Keratinocyte (primary cell): ENCODE measurements at regions not wholly inside any gene's neighbourhood (a gene's known extent, or its start where the extent isn't known, plus 50 kb on each side); places are given as distances from the start of the nearest gene placed in this dataset.

Source experiments
- DNase-seq: peaks from one replicate; pipeline ENCODE4 v3.0.0-alpha.2; 2011; ENCODE audit warnings: low read depth, missing footprints, low spot score
- FAIRE-seq: peaks from 2 replicates; lab custom pipeline; 2011; peaks lifted over from hg19 to GRCh38; lab: Jason Lieb, UNC
- H2AFZ ChIP-seq: 2 replicates; pipeline ENCODE4 v1.6.0; 2012; ENCODE audit warnings: low read length, control low read depth, inconsistent platforms; ENCODE audit not compliant: control insufficient read depth
- H3K27ac ChIP-seq: 2 replicates; pipeline ENCODE4 v1.5.1; 2011; ENCODE audit warnings: low read length; ENCODE audit not compliant: control insufficient read depth, insufficient read depth
- H3K27me3 ChIP-seq: 3 replicates; pipeline ENCODE4 v1.6.0; 2011; ENCODE audit warnings: low read length; ENCODE audit not compliant: control insufficient read depth, insufficient read depth; ENCODE audit errors: extremely low read depth
- H3K36me3 ChIP-seq, 2 experiments: 2 replicates in 1 of 2; 3 replicates in 1 of 2; pipeline ENCODE4 v1.5.1; 2011; ENCODE audit warnings: low read length in 2 of 2, mild to moderate bottlenecking in 1 of 2; ENCODE audit not compliant: control insufficient read depth in 2 of 2, insufficient read depth in 2 of 2; ENCODE audit errors: extremely low read depth in 1 of 2
- H3K4me1 ChIP-seq: 3 replicates; pipeline ENCODE4 v1.5.1; 2011; ENCODE audit warnings: low read length; ENCODE audit not compliant: control insufficient read depth, insufficient read depth; ENCODE audit errors: extremely low read depth
- H3K4me2 ChIP-seq: 3 replicates; pipeline ENCODE4 v1.6.0; 2011; ENCODE audit warnings: low read depth, low read length; ENCODE audit not compliant: control insufficient read depth, insufficient read depth; ENCODE audit errors: extremely low read depth
- H3K4me3 ChIP-seq, 3 experiments: fragments of 200-600 bp in 1 of 3; sonication (generic) in 1 of 3; 2 replicates in 2 of 3; 3 replicates in 1 of 3; pipeline ENCODE4 v1.5.1; 2011 to 2016; ENCODE audit warnings: low read length in 3 of 3, mild to moderate bottlenecking in 3 of 3, control low read depth in 2 of 3, inconsistent platforms in 1 of 3, low read depth in 1 of 3, mixed read lengths in 1 of 3, mixed run types in 1 of 3, moderate library complexity in 1 of 3; ENCODE audit not compliant: control insufficient read depth in 2 of 3, insufficient read depth in 2 of 3; ENCODE audit errors: extremely low read depth in 1 of 3
- H3K79me2 ChIP-seq: 2 replicates; pipeline ENCODE4 v1.6.0; 2012; ENCODE audit warnings: low read length; ENCODE audit not compliant: control insufficient read depth, insufficient read depth
- H3K9ac ChIP-seq: 3 replicates; pipeline ENCODE4 v1.6.0; 2011; ENCODE audit warnings: low read length; ENCODE audit not compliant: control insufficient read depth, insufficient read depth; ENCODE audit errors: extremely low read depth
- H3K9me1 ChIP-seq: 3 replicates; pipeline ENCODE4 v1.6.0; 2011; ENCODE audit warnings: low read length; ENCODE audit not compliant: control insufficient read depth, insufficient read depth; ENCODE audit errors: extremely low read depth
- H3K9me3 ChIP-seq: 2 replicates; pipeline ENCODE4 v1.5.1; 2012; ENCODE audit warnings: low read depth, low read length; ENCODE audit not compliant: control insufficient read depth
- H4K20me1 ChIP-seq: 3 replicates; pipeline ENCODE4 v1.6.0; 2011; ENCODE audit warnings: low read length; ENCODE audit not compliant: control insufficient read depth, insufficient read depth; ENCODE audit errors: extremely low read depth
- EZH2 ChIP-seq: IDR thresholded peaks from one replicate; pipeline ENCODE4 v1.6.1; 2012; ENCODE audit warnings: inconsistent platforms, mild to moderate bottlenecking, low read length, moderate library complexity
- dilution Hi-C: fragments of 300-500 bp; cut with MboI; formaldehyde crosslinking; loops from one replicate; pipeline ENCODE4 v1.7.0; 2020; ENCODE audit warnings: low sequenced_read_pairs; ENCODE audit not compliant: extremely low pct_ligation_motif_present
- TF ChIP-seq, protein P1 (sequence below), 3 experiments: IDR thresholded peaks in 1 of 3; conservative IDR thresholded peaks in 1 of 3; optimal IDR thresholded peaks in 1 of 3; 2 replicates in 2 of 3; 3 replicates in 1 of 3; pipeline versions ENCODE3 to v1.5.1; 2011; ENCODE audit warnings: low read length in 3 of 3, mild to moderate bottlenecking in 3 of 3, moderate library complexity in 2 of 3, control low read depth in 1 of 3, inconsistent platforms in 1 of 3; ENCODE audit not compliant: insufficient read depth in 2 of 3; ENCODE audit errors: extremely low read depth in 1 of 3

DNA sequence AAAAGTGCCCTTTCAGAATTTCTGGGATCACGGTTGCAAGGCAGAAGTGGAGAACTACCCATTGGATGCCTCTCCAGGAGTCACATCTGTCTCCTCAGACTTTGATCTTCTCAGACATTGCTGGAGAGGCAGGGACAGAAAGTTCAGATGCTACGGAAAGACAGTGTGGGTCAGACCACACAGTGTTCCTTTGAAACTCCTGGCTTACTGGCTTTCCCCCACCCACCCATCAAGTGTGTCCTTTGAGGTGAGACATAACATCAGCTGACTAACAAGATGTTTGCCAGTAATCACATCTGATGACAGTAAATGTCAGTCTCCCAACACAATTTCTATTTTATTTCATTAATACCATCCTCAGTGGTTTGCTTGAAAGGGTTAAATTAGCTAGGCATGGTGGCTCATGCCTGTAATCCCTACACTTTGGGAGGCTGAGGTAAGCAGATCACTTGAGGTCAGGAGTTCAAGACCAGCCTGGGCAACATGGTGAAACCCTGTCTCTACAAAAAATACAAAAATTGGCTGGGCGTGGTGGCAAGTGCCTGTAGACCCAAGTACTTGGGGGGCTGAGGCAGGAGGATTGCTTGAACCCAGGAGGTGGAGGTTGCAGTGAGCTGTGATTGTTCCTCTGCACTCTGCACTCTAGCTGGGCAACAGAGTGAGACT, 67.2 kb upstream of the SNX9 start:
- no peak overlapping the region for H2AFZ ChIP-seq
- H3K27me3 ChIP-seq = no peaks in the 10 kb centered on the region
- dilution Hi-C loops = no loop called here
- no peaks in the 10 kb centered on the region for H3K9me1 ChIP-seq
- H3K9ac ChIP-seq = no peak overlapping the region
- H3K4me3 ChIP-seq = no peak overlapping the region
- no peak overlapping the region for H3K27ac ChIP-seq
- no peaks in the 10 kb centered on the region for H3K9me3 ChIP-seq
- DNase-seq (no peak), FAIRE-seq (no peak)
- no peaks in the 10 kb centered on the region for H3K36me3 ChIP-seq
- no peak overlapping the region for H3K4me2 ChIP-seq
- H4K20me1 ChIP-seq = no peaks in the 10 kb centered on the region
- peaks cover 14% of the 10 kb centered on the region for H3K4me1 ChIP-seq
- TF ChIP-seq, protein P1, sequence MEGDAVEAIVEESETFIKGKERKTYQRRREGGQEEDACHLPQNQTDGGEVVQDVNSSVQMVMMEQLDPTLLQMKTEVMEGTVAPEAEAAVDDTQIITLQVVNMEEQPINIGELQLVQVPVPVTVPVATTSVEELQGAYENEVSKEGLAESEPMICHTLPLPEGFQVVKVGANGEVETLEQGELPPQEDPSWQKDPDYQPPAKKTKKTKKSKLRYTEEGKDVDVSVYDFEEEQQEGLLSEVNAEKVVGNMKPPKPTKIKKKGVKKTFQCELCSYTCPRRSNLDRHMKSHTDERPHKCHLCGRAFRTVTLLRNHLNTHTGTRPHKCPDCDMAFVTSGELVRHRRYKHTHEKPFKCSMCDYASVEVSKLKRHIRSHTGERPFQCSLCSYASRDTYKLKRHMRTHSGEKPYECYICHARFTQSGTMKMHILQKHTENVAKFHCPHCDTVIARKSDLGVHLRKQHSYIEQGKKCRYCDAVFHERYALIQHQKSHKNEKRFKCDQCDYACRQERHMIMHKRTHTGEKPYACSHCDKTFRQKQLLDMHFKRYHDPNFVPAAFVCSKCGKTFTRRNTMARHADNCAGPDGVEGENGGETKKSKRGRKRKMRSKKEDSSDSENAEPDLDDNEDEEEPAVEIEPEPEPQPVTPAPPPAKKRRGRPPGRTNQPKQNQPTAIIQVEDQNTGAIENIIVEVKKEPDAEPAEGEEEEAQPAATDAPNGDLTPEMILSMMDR (optimal IDR thresholded peaks at IDR 0.05 in 1 of 3, IDR thresholded peaks at IDR 0.05 in 1 of 3, conservative IDR thresholded peaks at IDR 0.05 in 1 of 3; ENCODE audit: extremely low read depth in 1 of 3, insufficient read depth in 2 of 3, low read length in 3 of 3) = no peak
- TF ChIP-seq EZH2 = no peak
- no peaks in the 10 kb centered on the region for H3K79me2 ChIP-seq

DNA sequence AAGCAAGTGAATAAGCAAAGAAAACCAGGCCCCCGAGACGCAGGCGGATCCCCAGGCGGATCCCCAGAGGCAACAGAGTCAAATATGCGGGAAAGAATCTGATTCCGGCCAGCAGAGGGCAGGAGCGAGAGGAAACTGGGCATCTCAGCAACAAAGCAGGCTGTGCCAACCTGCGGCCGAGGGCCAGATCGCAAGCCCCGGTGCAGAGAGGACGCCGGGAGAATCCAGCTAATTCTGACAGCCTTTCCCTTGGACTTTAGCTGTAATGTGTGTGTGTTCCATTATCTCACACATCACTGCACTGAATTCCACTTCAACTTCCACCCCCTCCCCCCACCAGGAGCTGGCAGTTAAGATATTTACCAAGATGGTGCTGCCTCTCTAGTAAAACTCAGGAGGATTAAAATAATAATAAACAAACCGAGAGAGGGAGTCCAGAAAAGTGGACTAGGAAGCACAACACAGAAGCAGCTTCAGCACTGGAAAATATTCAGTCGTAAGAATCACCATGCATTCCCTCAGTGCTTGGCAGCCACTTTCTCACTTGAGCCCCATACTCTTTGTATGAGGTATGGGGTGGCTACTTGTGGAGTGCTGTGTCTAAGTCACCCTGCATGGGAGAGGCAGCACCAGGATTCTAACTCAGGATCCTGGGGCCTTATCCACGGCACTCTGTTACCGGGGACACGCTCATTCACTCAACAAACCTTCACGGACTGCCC, 66.2 kb upstream of the SNX9 start:
- dilution Hi-C loops = no loop called here
- peak; percentile 70 for FAIRE-seq
- no peak overlapping the region for H3K9ac ChIP-seq

More for the DNA sequence above, 66.2 kb upstream of the SNX9 start:
- Histone ChIP-seq H3K4me3 (no peak overlapping the region), H4K20me1 (no peaks in the 10 kb centered on the region), H3K9me1 (peaks cover 2% of the 10 kb centered on the region), H3K79me2 (no peaks in the 10 kb centered on the region), H3K36me3 (no peaks in the 10 kb centered on the region), H3K9me3 (no peaks in the 10 kb centered on the region), H3K27me3 (no peaks in the 10 kb centered on the region), H3K4me2 (peak overlapping the region; percentile 33), H3K4me1 (peaks cover 24% of the 10 kb centered on the region), H3K27ac (no peak overlapping the region), H2AFZ (peak overlapping the region; percentile 29)
- TF ChIP-seq, protein P1 (optimal IDR thresholded peaks at IDR 0.05 in 1 of 3, IDR thresholded peaks at IDR 0.05 in 1 of 3, conservative IDR thresholded peaks at IDR 0.05 in 1 of 3; ENCODE audit: extremely low read depth in 1 of 3, insufficient read depth in 2 of 3, low read length in 3 of 3) = peak; percentile 92 to 94 (median 92)
- TF ChIP-seq EZH2 = no peak
- no peak for DNase-seq
